ENCODE measurements at regions not wholly inside any gene's neighbourhood (a gene's known extent, or its start where the extent isn't known, plus 50 kb on each side); places are given as distances from the start of the nearest gene placed in this dataset.

- dilution Hi-C loops (cut with HindIII; ENCODE audit: low sequenced_read_pairs, unreplicated experiment) = no loop called here
- Histone ChIP-seq H3K18ac (ENCODE audit: low read depth, low read length) (no peak overlapping the region), H2BK20ac (ENCODE audit: low read depth, low read length) (no peak overlapping the region), H2BK5ac (ENCODE audit: low read depth, low read length, poor library complexity, severe bottlenecking) (no peak overlapping the region), H3K4me3 (ENCODE audit: insufficient read depth, low read depth, low read length) (no peak overlapping the region), H3K27me3 (ENCODE audit: control insufficient read depth, insufficient read depth, low read length) (no peaks in the 10 kb centered on the region), H2BK120ac (ENCODE audit: low read depth, low read length) (no peak overlapping the region), H4K5ac (ENCODE audit: low read depth, low read length) (no peak overlapping the region), H3K36me3 (ENCODE audit: control insufficient read depth, insufficient read depth, low read length) (no peaks in the 10 kb centered on the region), H3K23ac (ENCODE audit: low read depth, low read length) (no peak overlapping the region), H4K91ac (ENCODE audit: insufficient read depth, low read depth, low read length) (no peak overlapping the region), H3K27ac (ENCODE audit: insufficient read depth, low read length) (no peak overlapping the region), H2BK15ac (ENCODE audit: low read depth, low read length) (no peak overlapping the region), H3K79me1 (ENCODE audit: low read depth in 1 of 2, low read length in 2 of 2) (no peaks in the 10 kb centered on the region), H3K9me3 (ENCODE audit: control insufficient read depth, insufficient read depth, low read length) (0 out of 2 replicates have a peak, but pooled peaks cover 1% of the 10 kb centered on the region), H3K9me1 (ENCODE audit: insufficient read depth, low read length) (no peaks in the 10 kb centered on the region), H2AK5ac (ENCODE audit: low read depth, low read length) (no peak overlapping the region), H2AK9ac (replicated peaks; ENCODE audit: low read depth, low read length, poor library complexity) (no peak overlapping the region), H3K4me2 (ENCODE audit: low read depth, low read length) (no peak overlapping the region), H4K8ac (ENCODE audit: low read depth in 2 of 2, low read length in 2 of 2) (no peak overlapping the region), H3K56ac (ENCODE audit: extremely low read depth, insufficient read depth, low read length) (no peak overlapping the region), H4K20me1 (ENCODE audit: insufficient read depth, low read length) (no peaks in the 10 kb centered on the region), H3K14ac (replicated peaks; ENCODE audit: low read depth, low read length) (no peak overlapping the region), H3K9ac (ENCODE audit: low read depth, low read length) (no peak overlapping the region), H2AFZ (replicated peaks; ENCODE audit: low read length, poor library complexity) (no peak overlapping the region), H3K4me1 (ENCODE audit: control insufficient read depth, insufficient read depth, low read length) (no peaks in the 10 kb centered on the region), H3K4ac (ENCODE audit: low read depth, low read length) (no peak overlapping the region)
- TF ChIP-seq MAZ (IDR thresholded peaks at IDR 0.05; ENCODE audit: borderline replicate concordance, low read depth, low read length) = no peak
- no peak for TF ChIP-seq CTCF (conservative IDR thresholded peaks at IDR 0.05; ENCODE audit: low read depth, low read length)
- TF ChIP-seq RFX5 (IDR thresholded peaks at IDR 0.05; ENCODE audit: low read depth, low read length) = no peak
- no peak for TF ChIP-seq ELK1 (IDR thresholded peaks at IDR 0.05; ENCODE audit: borderline replicate concordance, low read depth, low read length)
- TF ChIP-seq BHLHE40 (IDR thresholded peaks at IDR 0.05; ENCODE audit: low read depth, low read length) = no peak
- TF ChIP-seq USF2 (IDR thresholded peaks at IDR 0.05; ENCODE audit: low read depth, low read length) = no peak
- TF ChIP-seq SMC3 (IDR thresholded peaks at IDR 0.05; ENCODE audit: low read depth, low read length) = no peak
- TF ChIP-seq RCOR1 (IDR thresholded peaks at IDR 0.05; ENCODE audit: insufficient replicate concordance, low read length) = no peak
- no peak for TF ChIP-seq CEBPB (IDR thresholded peaks at IDR 0.05; ENCODE audit: low read depth, low read length)
- TF ChIP-seq RAD21 (IDR thresholded peaks at IDR 0.05; ENCODE audit: low read length) = no peak
- TF ChIP-seq FOS (IDR thresholded peaks at IDR 0.05; ENCODE audit: low read depth, low read length) = no peak
- no peak for TF ChIP-seq CHD1 (IDR thresholded peaks at IDR 0.05; ENCODE audit: low read depth, low read length)
- no peak for TF ChIP-seq MXI1 (IDR thresholded peaks at IDR 0.05; ENCODE audit: borderline replicate concordance, low read depth, low read length)
- no peak for TF ChIP-seq NFE2L2 (IDR thresholded peaks at IDR 0.05; ENCODE audit: low read depth, low read length)
- TF ChIP-seq MAFK (IDR thresholded peaks at IDR 0.05; ENCODE audit: low read depth, low read length) = no peak
- TF ChIP-seq POLR2A (IDR thresholded peaks at IDR 0.05; ENCODE audit: low read depth, low read length) = no peak
- POLR2A ChIA-PET (ENCODE audit: unreplicated experiment) = no interaction called here
- DNase-seq (no peak), ATAC-seq (ENCODE audit: low read depth) (no peak)
- in situ Hi-C loops (cut with MboI; ENCODE audit: low sequenced_read_pairs) = no loop called here
- no TSS peak for BruUV-seq (replicated peaks)
- CTCF ChIA-PET = interaction anchor here (0.6 kb wide), 1 partner anchor 83 kb away, joined by 3 read pairs; no protein-coding TSS in a partner anchor
- no CpG with 5 or more reads among the region's 4 CpGs for WGBS, 2 experiments (ENCODE audit: extremely low coverage in 2 of 2, insufficient read length in 1 of 2)
- intact Hi-C loops (cut with micrococcal nuclease) = no loop called here
Measured at GRCh38 chr4:133537780-133538281, 388.7 kb downstream of the PCDH10 start.

Data from IMR-90 (cell line).